ENCODE measurements at regions not wholly inside any gene's neighbourhood (a gene's known extent, or its start where the extent isn't known, plus 50 kb on each side); places are given as distances from the start of the nearest gene placed in this dataset.
"Not testable (repeated sequence)": the region's sequence is repeated elsewhere in the genome, so short reads cannot be mapped to it uniquely, and the experiment has no call there.

DNA sequence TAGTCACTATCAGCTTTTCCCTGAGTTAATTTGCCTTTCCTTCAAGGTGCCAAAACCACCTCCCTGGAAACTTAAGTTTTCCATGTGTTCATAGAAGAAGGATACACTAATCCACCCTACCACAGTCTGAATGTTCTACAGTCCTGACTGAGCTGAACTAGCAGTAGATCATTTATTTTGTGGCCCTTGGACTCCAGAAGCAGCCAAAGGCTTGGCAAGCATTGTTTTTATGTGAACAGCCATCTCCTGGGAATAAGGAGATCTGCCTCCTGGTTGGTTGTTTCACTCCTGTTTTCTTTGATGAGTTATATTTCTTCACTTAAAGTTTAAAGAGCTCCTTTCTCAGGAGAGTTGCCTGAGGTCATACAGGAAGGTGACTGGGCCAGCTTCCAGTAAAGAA is 634.6 kb upstream of the SOX9 start:
- DNase-seq (ENCODE audit: low spot score) = no peak

DNA sequence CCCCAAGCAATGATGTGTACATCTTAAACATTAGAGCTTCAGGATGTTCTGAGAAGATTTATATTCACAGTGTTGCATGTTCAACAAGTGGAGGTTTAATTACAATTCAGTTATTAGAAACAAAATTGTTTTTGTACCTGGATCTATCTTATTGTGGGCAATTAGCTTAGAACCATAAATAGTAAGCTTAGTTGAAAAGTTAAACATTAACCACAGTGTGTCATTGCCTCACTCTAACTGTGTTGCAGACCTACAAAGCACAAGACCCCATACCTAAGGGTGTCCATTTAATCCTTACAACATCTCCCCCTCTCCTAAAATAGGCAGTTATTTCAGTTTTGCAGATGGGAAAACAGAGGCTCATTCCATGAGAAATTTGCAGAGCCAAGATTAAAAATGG is 632.0 kb upstream of the SOX9 start:
- no peak for DNase-seq (ENCODE audit: low spot score)

DNA sequence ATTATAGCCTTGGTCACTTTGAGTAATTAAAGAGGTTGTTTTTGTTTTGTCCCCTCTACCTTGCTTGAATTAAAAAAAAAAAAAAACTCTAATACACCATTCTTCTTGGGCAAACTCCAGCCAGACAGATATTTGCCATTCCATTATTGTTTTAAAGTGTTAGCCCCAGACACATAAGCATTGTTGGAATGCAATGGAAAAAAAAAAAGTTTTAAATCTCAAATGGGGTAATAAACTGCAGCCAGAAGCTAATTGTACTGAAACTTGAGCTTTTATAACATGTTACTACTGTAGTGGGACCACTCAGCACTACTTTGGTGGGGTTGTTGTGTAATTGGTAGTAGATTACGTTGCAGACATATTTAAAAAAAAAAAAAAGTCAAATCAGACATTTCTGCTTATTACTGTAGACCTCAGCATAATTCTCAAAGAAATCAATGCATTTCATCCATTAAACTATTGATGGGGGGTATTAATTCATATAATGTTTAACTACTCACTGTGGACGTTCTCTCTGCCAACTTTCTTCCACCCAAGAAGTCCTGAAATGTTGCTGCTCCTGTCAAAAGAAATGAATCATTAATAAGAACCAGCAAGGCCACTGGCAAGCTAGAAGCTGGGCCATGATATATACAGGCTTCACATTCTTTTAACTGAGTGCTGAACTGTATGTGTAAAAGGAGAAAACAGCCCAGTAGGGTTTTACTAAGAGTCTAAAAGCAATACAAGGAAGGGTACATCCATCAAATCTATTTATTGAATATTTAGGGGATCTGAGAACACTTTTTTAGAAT is 626.6 kb upstream of the SOX9 start:
- DNase-seq (ENCODE audit: low spot score) = no peak

DNA sequence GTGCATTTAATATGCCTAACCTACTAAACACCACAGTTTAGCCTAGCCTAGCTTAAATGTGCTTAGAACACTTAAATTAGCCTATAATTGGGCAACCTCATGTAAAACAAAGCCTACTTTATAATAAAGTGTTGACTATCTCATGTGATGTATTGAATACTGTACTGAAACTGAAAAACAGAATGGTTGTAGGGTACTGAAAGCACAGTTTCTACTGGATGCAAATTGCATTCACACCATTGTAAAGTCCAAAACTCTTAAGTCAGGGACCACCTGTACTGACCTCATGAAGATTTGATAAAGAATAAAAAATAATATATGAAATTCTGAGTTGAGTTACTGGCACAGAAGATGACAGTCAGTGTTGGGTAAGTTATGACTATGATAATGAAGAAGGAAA is 625.4 kb upstream of the SOX9 start:
- no peak for DNase-seq (ENCODE audit: low spot score)

DNA sequence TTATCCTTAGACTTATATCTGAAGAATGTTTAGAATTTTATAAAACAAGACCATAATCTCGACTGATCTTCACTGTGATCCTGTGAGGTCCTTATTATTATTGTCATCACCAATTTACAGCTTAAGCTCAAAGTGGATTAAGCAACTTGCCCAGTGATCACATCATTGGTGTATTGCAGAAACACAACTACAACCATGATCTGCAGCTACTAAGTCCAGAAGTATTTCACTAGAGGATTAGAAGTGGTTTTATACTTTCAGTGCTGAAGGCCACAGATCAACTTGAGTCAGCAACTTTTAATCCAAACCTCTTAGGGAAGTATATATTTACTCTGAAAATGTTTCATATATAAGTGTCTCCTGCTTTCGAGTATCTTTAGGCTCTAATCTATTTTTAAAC is 624.3 kb upstream of the SOX9 start:
- no peak for DNase-seq (ENCODE audit: low spot score)

DNA sequence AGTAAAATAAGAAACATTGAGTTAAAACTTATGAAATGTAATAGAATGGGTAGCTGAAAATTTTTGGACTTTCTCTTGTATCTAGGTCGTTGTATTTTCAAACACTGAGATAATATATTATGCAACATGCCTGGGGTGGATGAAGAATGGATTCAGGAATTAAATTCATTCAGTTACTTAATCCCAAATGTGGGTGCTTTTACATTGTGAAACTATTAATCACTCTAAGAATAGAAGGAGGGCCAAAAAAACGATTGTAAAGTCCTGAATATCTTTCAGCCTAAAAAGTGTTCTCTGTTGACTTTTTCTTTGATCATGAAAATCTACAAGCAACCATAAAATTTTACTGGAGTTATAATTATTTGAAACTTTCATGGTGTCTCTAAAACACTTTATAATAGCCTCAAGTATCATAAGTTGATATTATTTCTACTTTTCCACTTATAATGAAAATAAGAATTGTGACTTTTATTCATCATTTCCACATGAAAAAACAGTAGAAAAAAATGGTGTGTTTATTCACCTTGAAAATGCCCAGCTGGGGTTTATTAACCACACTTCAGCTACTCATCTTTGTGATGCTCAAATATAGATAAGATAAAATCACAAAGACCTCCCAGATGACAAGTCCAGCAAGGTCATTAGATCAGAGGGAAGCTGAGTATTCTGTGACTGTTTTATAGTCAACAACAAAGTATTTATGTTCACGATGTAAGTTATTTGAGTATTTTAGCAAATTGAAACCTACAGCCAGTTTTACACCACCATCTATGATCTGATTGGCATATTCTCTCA is 619.9 kb upstream of the SOX9 start:
- no peak for DNase-seq (ENCODE audit: low spot score)

DNA sequence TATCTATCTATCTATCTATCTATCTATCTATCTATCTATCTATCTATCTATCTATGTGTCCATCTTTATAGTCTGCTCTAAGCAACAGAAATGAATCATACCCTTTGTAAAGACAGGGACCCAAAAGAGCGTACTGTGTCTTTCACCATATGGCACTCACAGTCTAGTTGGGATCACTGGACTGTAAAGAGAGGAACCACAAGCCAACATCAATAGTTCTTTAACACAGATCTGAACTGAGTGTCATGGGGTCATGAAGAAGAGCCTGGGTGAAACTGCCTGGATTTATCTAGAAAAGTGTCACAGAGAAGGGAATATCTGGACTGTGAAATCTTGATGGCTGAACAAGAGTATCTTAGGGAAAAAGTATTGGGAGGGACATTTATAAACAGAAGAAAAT is 619.1 kb upstream of the SOX9 start:
- DNase-seq (ENCODE audit: low spot score) = no peak

DNA sequence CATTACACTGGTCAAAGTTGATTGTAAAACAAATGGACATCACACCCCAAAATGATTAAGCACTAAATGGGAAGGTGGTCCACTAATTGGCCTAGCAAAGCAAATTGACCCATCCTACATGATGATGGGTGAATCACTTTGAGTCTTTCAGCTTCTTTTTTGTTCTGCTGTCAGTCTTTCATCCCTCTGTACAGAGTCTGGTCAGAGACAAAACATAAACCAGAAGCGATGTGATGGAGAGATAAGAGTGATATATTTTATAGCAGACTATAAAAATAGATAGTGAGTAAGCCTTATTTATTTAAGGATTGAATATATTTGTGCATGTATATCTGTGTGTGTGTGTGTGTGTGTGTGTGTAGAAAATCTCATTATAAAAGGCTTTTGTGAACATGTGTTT is 618.4 kb upstream of the SOX9 start:
- DNase-seq (ENCODE audit: low spot score) = no peak

DNA sequence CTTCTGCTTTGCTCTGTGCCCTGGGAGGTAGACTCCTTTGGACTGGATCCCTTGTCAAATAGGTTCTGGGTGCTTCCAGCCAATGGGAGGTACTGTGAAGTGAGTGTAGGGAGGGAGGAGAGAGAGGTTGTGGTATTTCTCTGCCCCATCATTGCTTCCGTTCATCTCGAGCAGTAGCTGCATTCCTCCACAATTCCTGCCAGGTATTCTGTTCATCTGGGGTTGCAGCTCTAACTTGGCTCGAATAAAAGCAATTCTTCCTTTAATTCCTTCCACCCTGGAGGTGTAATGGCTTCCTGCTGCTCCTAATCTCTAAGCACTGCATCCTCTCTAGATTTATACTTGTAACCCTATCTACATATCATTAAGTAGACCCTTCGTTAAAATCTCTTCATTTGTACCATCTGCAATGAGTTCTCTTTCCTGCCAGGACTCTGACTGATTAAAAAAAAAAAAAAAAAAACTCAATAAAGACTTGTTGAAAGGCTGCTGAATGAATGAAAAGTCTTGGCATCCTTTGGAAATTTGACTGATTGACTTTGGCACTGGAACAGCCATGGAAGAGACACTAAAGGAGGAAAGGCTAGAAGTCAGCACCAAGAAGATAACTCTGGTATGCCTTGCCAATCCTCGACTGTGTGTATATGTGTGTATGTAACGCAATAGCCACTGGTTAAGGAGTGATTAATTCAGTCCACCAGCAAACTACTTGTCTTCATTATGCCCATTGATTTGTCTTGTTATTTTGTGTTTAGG is 616.9 kb upstream of the SOX9 start:
- DNase-seq (ENCODE audit: low spot score) = no peak

DNA sequence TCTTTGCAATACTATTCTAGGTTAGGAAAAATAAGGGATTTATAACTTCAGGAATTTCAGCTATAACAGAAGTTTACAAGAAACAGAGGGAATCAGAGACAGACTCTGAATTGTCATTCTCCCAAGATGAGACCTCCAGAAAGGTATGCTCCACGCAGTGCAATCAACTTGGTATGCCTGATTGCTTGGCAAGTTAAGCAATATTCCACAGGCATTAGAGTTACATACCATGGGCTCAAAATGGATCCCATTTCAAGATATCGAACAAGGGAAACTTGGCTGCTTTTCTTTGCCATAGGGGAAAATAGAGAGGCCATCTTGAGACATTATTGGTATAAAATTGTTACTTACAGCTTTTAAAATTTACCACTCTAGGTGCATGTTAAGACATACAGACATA is 615.6 kb upstream of the SOX9 start:
- DNase-seq (ENCODE audit: low spot score) = no peak

DNA sequence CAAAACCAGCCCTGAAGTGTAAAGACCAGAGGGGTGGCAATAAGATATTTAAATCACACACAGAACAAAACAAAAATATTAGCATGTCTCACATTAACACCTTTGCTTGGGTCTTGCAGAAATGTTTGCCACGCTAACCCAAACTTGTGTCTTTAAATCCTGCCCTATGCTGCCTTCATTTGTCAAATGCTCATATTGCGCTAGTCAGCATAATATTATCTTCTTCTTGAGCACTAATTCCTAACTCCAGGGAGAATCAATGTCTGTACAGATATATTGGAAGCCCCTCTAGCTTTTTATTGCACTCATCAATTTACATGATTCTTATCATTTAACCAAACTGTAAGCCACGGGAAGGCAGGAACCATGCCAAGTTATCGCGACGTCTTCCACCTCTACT is 614.8 kb upstream of the SOX9 start:
- DNase-seq (ENCODE audit: low spot score) = no peak

DNA sequence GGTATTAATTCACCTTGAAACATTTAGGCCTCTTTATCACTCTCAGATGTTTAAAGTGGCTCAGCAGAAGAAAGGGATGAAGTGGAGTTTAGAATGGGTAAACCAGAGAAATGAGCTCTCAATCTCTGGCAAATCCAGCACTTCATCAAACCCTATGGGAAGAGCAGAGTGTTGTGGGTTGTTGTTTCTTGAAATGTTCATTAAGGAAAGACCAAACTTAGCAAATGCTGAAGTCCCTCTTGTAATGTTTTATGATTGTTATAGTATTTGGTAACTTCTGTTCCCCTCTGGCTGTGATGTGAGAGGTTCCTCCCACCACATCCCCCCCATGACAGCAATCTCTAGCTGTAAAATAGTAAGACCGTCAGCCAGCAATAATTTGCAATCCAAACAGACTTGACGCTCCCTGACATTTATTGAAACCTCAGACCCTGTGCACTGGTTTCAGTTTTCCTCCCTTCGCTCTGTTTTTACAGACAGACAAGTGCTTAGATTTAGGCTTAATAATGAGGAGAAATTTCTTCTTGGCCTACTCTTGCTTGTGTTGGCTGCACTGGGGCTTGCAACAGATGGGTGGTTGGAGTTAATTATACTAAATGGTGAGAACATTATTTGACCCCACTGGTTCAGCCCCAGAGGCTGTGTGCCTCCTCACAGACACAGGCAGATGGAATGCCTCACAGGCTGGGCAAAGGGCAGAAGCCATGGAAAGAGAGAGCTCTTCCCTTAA is 609.4 kb upstream of the SOX9 start:
- no peak for DNase-seq (ENCODE audit: low spot score)

DNA sequence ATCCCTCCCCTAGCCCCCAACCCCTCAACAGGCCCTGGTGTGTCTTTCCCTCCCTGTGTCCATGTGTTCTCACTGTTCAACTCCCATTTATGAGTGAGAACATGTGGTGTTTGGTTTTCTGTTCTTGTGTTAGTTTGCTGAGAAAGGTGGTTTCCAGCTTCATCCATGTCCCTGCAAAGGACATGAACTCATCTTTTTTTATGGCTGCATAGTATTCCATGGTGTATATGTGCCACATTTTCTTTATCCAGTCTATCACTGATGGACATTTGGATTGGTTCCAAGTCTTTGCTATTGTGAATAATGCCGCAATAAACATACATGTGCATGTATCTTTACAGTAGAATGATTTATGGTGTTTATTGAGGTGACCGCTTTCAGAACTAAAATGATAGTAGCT is 607.1 kb upstream of the SOX9 start:
- not testable (repeated sequence) for DNase-seq (ENCODE audit: low spot score)

DNA sequence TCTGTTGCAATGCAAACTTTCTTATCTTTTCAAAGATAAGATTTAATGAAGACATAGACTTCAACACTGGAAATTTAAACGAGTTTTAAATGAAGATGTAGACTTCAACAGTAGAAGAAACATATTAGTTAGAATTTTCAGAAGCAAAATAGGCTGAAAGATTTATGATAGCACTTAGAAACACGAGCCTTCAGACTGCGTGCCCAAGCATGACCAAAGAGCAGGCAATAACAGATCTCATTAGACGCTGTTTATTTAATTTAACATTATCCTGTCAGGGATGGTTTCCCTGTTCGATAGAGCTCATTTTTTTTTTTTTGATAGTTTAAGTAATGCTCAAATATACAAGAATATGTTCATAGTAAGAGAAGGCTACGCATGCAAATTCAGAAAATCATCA is 604.7 kb upstream of the SOX9 start:
- no peak for DNase-seq (ENCODE audit: low spot score)

DNA sequence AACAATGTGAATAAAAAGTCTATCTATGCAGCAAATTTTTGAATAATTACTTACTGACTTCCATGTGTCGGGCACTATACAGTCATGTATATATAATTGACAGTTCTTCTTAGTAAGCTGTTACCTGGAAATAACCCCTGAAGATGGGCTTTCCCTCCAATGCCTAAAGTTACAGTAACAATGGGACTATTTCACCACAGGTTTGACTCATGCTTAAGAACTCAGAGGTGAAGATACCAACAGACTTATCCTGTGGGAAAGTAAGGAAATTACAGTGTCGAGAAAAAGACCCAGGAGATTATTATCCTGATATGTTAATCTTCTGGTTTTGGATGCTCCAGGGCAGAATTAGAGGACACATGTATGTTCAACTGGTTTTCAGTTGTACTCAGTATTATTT is 601.5 kb upstream of the SOX9 start:
- no peak for DNase-seq (ENCODE audit: low spot score)

DNA sequence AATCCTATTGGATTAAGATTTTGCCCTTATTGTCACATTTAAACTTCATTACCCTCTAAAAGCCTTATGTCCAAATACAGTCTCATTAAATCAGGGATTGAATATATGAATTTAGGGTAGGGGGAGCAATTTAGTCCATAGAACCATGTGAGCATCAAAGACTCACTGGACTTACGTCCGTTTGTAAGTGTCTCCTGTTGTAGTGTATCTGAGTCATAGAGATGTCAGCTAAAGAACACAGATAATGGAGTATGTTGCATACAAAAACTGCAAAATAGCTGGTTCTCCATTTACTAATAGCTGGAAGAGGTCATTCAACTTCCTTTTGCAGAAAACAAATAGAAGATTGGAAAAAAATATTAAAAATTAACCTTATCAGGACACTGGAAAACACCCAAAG is 599.1 kb upstream of the SOX9 start:
- no peak for DNase-seq (ENCODE audit: low spot score)

DNA sequence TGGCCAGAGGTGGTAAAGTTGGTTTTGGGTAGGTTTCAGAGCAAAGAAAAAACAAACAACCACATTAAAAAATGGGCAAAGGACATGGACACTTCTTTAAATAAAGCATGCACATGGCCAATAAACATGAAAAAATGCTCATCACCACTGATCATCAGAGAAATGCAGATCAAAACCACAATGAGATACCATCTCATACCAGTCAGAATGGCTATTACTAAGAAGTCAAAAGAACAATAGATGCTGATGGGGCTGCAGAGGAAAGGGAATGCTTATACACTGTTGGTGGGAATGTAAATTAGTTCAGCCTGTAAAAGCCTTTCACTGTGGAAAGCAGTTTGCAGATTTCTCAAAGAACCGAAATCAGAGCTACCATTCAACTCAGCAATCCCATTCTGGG is 598.4 kb upstream of the SOX9 start:
- DNase-seq (ENCODE audit: low spot score) = no peak

DNA sequence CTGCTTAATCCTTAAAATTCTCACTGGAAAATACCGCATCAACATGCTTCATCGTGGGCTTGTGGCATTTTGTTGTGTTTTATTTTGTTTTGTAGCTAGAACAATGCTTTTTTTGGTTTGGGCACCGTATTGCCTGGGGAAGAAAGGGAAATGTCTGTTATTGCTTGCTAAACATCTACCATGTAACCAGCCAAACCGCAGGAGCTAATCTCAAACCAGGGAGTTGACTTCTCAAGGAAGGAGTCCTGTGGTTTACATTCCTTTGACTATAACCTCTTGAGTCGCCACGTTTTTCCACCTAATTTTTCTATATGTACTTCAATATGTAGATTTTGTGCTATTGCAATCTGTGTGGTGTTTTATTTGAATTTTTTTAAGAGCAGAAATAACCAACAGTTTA is 593.5 kb upstream of the SOX9 start:
- DNase-seq (ENCODE audit: low spot score) = no peak

DNA sequence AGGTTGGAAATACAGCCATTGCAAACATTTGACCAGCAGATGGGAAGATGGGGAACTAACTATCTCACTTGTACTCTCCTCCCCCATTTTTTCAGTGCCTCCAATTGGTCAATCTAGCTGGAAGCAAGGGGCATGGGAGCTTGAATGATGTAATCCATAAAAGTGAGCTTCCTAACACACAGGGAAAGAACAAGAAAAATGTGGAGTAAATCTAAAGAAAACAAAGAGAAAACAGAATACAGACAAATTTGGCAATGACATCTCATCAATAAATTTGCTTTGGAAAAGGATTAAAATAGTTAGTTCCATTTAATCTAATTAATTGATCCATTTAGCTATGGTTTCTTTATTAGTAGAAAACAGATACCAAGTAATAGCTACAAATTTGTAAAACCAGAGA is 592.6 kb upstream of the SOX9 start:
- no peak for DNase-seq (ENCODE audit: low spot score)

DNA sequence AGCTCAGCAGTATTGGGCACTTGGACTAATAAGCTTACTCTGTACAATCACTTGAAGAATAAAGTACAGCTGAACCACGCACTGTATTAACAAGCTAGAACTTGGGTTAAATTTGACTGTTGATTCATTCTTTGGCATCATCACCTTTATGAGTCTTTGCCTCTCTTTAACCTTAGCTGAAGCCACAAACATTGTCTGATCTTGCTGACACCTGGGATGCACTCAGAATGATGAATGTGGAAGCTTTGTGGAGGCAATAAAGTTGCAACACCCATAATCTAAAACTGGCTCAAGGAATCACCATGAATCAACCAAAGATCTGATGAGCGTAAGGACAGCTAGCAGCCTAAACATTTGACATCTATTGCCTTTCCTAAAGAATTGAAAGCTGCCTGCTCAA is 590.6 kb upstream of the SOX9 start:
- no peak for DNase-seq (ENCODE audit: low spot score)

DNA sequence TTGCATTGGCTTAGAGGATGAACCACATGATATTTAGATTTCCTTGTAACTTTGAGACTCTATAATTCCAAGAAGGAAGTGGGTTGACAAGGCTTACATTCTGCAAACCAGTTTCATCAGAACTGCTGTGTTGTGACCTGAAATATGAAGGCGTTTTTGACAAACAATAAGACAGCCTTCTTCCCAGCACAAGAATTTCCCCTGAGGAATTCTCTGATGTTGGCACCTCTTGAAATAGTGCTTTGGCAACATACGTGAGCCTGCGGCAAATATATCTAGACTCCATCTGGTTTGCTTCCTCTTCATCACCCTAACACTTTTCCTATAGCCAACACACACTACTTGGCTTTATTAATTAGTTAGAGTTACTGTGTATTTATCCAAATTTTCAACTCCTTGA is 585.5 kb upstream of the SOX9 start:
- no peak for DNase-seq (ENCODE audit: low spot score)

DNA sequence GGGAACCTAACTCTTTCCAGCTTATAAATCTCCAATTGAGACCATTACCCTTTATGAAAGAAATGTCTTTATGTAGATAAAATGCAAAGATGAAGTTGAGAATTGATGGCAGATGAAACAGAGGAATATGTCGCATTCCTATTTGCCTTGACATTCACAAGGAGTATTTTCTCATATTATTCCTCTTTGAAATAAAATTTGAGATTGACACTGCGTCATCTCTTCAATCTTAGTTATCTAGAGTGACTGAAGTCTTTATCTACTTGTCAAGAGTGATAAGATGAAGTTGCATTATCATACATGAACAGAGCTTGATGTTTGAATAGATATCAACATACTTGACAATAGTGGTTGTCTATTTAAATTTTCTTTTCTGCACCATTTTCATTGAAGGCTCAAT is 574.4 kb upstream of the SOX9 start:
- no peak for DNase-seq (ENCODE audit: low spot score)
